GM19238 (cell line): ENCODE measurements at regions not wholly inside any gene's neighbourhood (a gene's known extent, or its start where the extent isn't known, plus 50 kb on each side); places are given as distances from the start of the nearest gene placed in this dataset.

ENCODE experiments used
- DNase-seq: peaks from one replicate; pipeline ENCODE4 v3.0.0; 2011; ENCODE audit warnings: low spot score; ENCODE audit not compliant: insufficient read length

- no peak for DNase-seq
These were observed 135.6 kb upstream of the PTPN1 start for GRCh38 chr20:50374541-50375078.

GRCh38 chr20:50376179-50376887 is 133.8 kb upstream of the PTPN1 start:
- no peak for DNase-seq

- DNase-seq = no peak
These were observed 133.2 kb upstream of the PTPN1 start for GRCh38 chr20:50376888-50377459.

GRCh38 chr20:50378170-50379000 is 131.8 kb upstream of the PTPN1 start:
- no peak for DNase-seq

GRCh38 chr20:50379049-50379990 is 130.9 kb upstream of the PTPN1 start:
- no peak for DNase-seq

GRCh38 chr20:50379991-50380696 is 130.0 kb upstream of the PTPN1 start:
- DNase-seq = no peak

GRCh38 chr20:50380697-50381040 is 129.5 kb upstream of the PTPN1 start:
- DNase-seq = no peak

GRCh38 chr20:50381075-50381732 is 129.0 kb upstream of the PTPN1 start:
- no peak for DNase-seq

GRCh38 chr20:50381771-50382593 is 128.2 kb upstream of the PTPN1 start:
- DNase-seq = peak; percentile 46

GRCh38 chr20:50385733-50386640 is 124.2 kb upstream of the PTPN1 start:
- no peak for DNase-seq

- DNase-seq = no peak
These were observed 123.6 kb upstream of the PTPN1 start for GRCh38 chr20:50386641-50386960.

GRCh38 chr20:50387218-50387995 is 122.8 kb upstream of the PTPN1 start:
- DNase-seq = no peak

GRCh38 chr20:50387996-50388332 is 122.2 kb upstream of the PTPN1 start:
- DNase-seq = no peak

GRCh38 chr20:50388733-50389437 is 121.3 kb upstream of the PTPN1 start:
- no peak for DNase-seq

- no peak for DNase-seq
These were observed 120.8 kb upstream of the PTPN1 start for GRCh38 chr20:50389438-50389807.

- no peak for DNase-seq
These were observed 120.1 kb upstream of the PTPN1 start for GRCh38 chr20:50389808-50390684.
